RWPE1 (cell line): ENCODE measurements at regions not wholly inside any gene's neighbourhood (a gene's known extent, or its start where the extent isn't known, plus 50 kb on each side); places are given as distances from the start of the nearest gene placed in this dataset.

Experiments
- CTCF ChIA-PET: fragments of 350-600 bp; sonication (Branson Sonifier 250); formaldehyde crosslinking; extraction: SDS; loops from one replicate; lab custom pipeline; 2021; lab: Yijun Ruan, JAX
- POLR2A ChIA-PET: fragments of 400-600 bp; formaldehyde crosslinking; extraction: SDS; loops from one replicate; lab custom pipeline; 2020; ENCODE audit warnings: antibody characterized with exemption; ENCODE audit not compliant: low non-redundant PET; lab: Yijun Ruan, JAX
- DNase-seq: peaks from one replicate; pipeline ENCODE4 v3.0.0; 2012; ENCODE audit warnings: low spot score
- H3K27ac ChIP-seq: fragments of 450-650 bp; 2 replicates; pipeline ENCODE4 v1.5.1; 2017
- CTCF ChIP-seq: fragments of 450-650 bp; conservative IDR thresholded peaks from 2 replicates; pipeline ENCODE4 v1.5.1; 2017; ENCODE audit warnings: low read depth, mild to moderate bottlenecking

GRCh38 chr3:18049096-18049495 lies 306.7 kb upstream of the TBC1D5 start:
- ChIA-PET CTCF (interaction anchor here (0.8 kb wide), 1 partner anchor 738 kb away, joined by 4 read pairs; no protein-coding TSS in a partner anchor), POLR2A (no interaction called here)
- DNase-seq, result no peak
- H3K27ac ChIP-seq, result no peak overlapping the region
- no peak for TF ChIP-seq CTCF

- no peak for DNase-seq
- ChIA-PET CTCF (no interaction called here), POLR2A (no interaction called here)
- H3K27ac ChIP-seq, result no peak overlapping the region
- TF ChIP-seq CTCF, result no peak
Observed at GRCh38 chr3:18047052-18047451, 304.6 kb upstream of the TBC1D5 start.

GRCh38 chr3:18046131-18046915 lies 303.9 kb upstream of the TBC1D5 start:
- DNase-seq, result no peak
- ChIA-PET POLR2A (no interaction called here), CTCF (no interaction called here)
- TF ChIP-seq CTCF, result no peak
- no peak overlapping the region for H3K27ac ChIP-seq

GRCh38 chr3:18044971-18045880 lies 302.8 kb upstream of the TBC1D5 start:
- CTCF ChIA-PET, result no interaction called here
- DNase-seq, result no peak

GRCh38 chr3:18044191-18044590 lies 301.8 kb upstream of the TBC1D5 start:
- DNase-seq, result no peak
- CTCF ChIA-PET, result no interaction called here

More at GRCh38 chr3:18044971-18045880, 302.8 kb upstream of the TBC1D5 start:
- no peak for TF ChIP-seq CTCF
- no peak overlapping the region for H3K27ac ChIP-seq
- POLR2A ChIA-PET, result no interaction called here

More at GRCh38 chr3:18044191-18044590, 301.8 kb upstream of the TBC1D5 start:
- no peak overlapping the region for H3K27ac ChIP-seq
- POLR2A ChIA-PET, result no interaction called here
- TF ChIP-seq CTCF, result no peak
